ENCODE measurements at regions not wholly inside any gene's neighbourhood (a gene's known extent, or its start where the extent isn't known, plus 50 kb on each side); places are given as distances from the start of the nearest gene placed in this dataset.

DNA sequence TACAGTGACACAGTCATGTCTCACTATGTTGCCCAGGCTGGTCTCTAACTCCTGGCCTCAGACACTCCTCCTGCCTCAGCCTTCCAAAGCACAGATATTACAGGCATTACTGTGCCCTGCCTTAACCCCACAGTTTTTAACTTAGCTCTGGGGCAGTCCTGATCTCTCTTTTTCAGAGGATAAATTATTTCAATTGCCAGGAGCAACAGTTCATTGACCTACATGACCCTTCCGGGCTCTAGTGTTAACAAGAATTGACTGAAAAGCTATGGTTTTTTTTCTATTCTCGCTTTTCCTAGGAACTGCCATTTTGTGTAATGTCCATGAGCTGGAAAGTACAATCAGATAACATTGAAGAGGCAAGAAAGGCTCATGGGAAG lies 92.8 kb downstream of the HNRNPLL start:
- DNase-seq, result no peak

- no peak for DNase-seq
These were observed 93.3 kb downstream of the HNRNPLL start for GRCh38 chr2:38509314-38509946.

GRCh38 chr2:38508311-38509039 lies 94.3 kb downstream of the HNRNPLL start:
- peak; percentile 59 for DNase-seq

DNA sequence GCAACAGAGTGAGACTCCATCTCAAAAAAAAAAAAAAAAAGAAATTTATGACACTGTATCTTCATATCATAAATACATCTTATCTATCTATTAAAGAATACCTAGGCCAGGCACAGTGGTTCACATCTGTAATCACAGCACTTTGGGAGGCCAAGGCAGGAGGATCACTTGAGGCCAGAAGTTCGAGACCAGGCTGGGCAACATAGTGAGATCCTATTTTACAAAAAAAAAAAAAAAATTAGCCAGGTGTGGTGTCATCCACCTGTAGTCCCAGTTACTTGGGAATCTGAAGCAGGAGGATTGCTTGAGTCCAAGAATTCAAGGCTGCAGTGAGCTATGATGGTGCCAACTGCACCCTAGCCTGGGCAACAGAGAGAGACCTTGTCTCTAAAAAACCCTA lies 95.0 kb downstream of the HNRNPLL start:
- no peak for DNase-seq

GRCh38 chr2:38505779-38506178 lies 96.9 kb downstream of the HNRNPLL start:
- no peak for DNase-seq

DNA sequence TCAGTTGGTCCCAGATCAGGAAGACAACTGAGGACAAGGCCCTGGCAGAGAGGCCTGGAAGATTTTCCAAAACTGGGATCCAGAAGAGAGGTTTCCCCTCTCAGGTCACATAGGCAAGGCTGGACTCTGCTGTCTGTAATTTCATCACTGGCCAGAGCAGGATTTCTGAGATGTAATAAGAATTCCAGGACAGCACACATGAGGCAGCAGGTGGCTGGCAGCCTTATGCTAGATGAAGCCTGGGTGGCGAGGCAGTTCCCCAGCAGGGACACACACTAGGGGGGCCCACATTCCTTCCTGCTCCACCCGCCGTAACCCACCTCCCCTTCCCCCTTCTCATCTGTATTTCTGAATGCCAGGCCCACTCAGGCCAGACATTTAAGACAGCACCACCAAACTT lies 98.6 kb downstream of the HNRNPLL start:
- no peak for DNase-seq

DNA sequence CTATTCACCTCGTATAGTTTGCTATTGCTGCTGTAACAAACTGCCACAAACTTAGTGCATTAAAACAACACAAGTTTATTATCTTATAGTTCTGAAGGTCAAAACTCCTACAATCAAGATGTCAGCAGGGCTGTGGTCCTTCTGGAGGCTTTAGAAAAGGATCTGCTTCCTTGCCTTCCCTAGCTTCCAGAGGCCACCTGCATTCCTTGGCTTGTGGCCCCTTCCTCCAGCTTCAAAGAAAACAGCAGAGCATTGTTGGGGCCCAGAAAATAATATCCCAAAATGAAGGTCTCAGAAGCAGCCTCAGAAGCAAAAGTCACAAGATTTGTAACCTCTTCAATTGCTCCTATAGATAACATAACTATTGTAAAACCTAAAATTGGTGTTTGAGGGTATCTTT lies 100.6 kb downstream of the HNRNPLL start:
- no peak for DNase-seq

GRCh38 chr2:38500283-38500634 lies 102.5 kb downstream of the HNRNPLL start:
- no peak for DNase-seq

DNA sequence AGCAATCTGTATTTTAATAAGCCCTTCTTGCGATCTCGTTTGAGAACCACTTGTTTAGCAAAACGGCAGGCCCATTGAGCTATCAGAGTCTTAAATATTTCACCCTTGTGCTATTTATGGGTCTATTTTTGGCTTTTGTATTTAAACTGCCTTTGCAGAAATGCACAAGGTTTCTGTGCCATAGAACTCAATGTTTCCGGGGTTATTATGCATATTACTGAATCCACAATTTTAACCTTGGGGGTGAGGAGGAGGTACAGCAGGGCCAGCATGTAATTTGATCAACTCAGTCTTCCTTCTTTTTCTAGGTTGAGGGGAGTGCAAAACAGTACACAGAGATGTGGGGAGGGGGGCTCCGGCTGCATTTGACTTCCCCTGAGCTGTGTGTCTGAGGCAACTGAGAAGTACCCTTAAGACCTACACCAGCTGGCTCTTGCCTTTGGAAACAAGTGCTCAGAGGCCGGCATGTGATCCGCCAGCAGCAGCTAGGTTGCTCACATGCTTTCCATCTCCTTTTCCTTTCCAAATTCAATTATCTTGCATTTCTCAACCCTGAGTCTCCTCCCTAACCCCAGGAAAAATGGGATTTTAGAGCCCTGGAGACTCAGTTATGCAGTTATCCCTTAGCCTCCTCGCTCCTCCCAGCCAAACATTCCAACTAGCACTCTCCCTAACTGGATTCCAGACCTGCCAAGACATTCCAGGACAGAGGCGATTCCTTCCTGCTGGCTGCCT lies 103.0 kb downstream of the HNRNPLL start:
- DNase-seq, result no peak

DNA sequence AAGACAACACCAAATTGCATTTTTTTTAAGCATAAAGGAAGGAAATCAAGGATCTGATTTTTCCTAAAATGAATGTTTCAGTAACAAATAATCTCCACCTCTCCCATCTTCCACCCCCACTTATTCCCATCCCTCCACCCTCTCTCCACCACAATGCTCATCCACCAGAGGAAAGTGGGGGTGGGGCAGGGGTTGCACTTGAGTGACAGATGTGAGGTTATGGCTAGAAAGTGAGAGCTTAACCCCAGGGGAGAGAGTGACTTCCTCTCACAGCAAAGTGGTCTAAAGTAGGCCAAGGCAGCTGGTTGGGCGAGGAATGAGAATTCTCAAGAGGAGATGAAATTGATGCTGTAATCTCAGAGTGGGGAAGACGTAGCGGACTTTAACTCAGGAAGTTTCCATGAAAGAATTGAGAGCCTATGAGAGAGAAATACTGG lies 104.7 kb downstream of the HNRNPLL start:
- DNase-seq, result no peak

- no peak for DNase-seq
These were observed 105.1 kb downstream of the HNRNPLL start for GRCh38 chr2:38497670-38498037.

GRCh38 chr2:38496927-38497669 lies 105.6 kb downstream of the HNRNPLL start:
- no peak for DNase-seq

GRCh38 chr2:38495880-38496279 lies 106.8 kb downstream of the HNRNPLL start:
- DNase-seq, result no peak

- DNase-seq, result no peak
These were observed 108.3 kb downstream of the HNRNPLL start for GRCh38 chr2:38494394-38494793.

- DNase-seq, result no peak
These were observed 110.6 kb downstream of the HNRNPLL start for GRCh38 chr2:38492042-38492615.

- no peak for DNase-seq
These were observed 111.3 kb downstream of the HNRNPLL start for GRCh38 chr2:38491436-38491835.

- no peak for DNase-seq
These were observed 112.8 kb upstream of the ATL2 start for GRCh38 chr2:38489846-38490245.

GRCh38 chr2:38487852-38488251 lies 110.8 kb upstream of the ATL2 start:
- no peak for DNase-seq

- DNase-seq, result no peak
These were observed 109.3 kb upstream of the ATL2 start for GRCh38 chr2:38486213-38487026.

DNA sequence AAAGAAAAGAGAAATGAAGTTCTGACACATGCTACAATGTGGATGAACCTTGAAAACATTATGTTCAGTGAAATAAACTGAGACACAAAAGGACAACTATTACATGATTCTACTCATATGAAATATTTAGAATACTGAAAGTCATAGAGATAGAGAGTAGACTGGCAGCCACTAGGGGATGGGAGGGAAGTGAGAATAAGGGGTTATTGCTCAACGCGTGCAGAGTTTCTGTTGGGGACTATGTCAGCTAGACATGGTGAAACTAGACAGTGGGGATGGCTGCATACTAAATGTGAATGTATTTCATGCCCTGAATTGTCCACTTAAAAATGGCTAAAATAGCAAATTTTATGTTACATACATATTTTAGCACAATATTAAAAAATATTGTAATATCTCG lies 108.7 kb upstream of the ATL2 start:
- DNase-seq, result no peak

- no peak for DNase-seq
These were observed 107.9 kb upstream of the ATL2 start for GRCh38 chr2:38484957-38485356.
